Transverse colon (tissue), 4 donors: ENCODE measurements at regions not wholly inside any gene's neighbourhood (a gene's known extent, or its start where the extent isn't known, plus 50 kb on each side); places are given as distances from the start of the nearest gene placed in this dataset.

Source experiments
- CTCF ChIP-seq, 5 experiments: fragments of 200-600 bp in 3 of 5; fragments of 450-650 bp in 2 of 5; sonication (generic) in 3 of 5; IDR thresholded peaks; 1 replicate in 2 of 5; 2 replicates in 3 of 5; pipeline ENCODE4 v1.5.1; 2016 to 2017; ENCODE audit warnings: antibody characterized with exemption in 5 of 5, inconsistent platforms in 3 of 5, mild to moderate bottlenecking in 2 of 5, moderate library complexity in 1 of 5
- EP300 ChIP-seq: sonication (generic); formaldehyde crosslinking; IDR thresholded peaks from one replicate; pipeline ENCODE4 v1.6.1; 2017; ENCODE audit warnings: antibody characterized with exemption, low read depth
- POLR2A ChIP-seq: fragments of 450-650 bp; IDR thresholded peaks from one replicate; pipeline ENCODE4 v1.6.1; 2016; ENCODE audit warnings: antibody characterized with exemption, mild to moderate bottlenecking, moderate library complexity
- POLR2AphosphoS5 ChIP-seq, 3 donors: sonication (generic); formaldehyde crosslinking; IDR thresholded peaks; one replicate each; pipeline ENCODE4 v1.6.1; 2016; ENCODE audit warnings: antibody characterized with exemption in 3 of 3

- TF ChIP-seq EP300: no peak
- TF ChIP-seq POLR2A: no peak
- no peak for TF ChIP-seq CTCF (IDR thresholded peaks at IDR 0.05)
- TF ChIP-seq POLR2AphosphoS5 (IDR thresholded peaks at IDR 0.05): no peak
Observed at GRCh38 chr4:31701256-31701655, 981.1 kb downstream of the PCDH7 start.
